Keratinocyte (primary cell): ENCODE measurements at regions not wholly inside any gene's neighbourhood (a gene's known extent, or its start where the extent isn't known, plus 50 kb on each side); places are given as distances from the start of the nearest gene placed in this dataset.

Experiments used
- DNase-seq: peaks from one replicate; pipeline ENCODE4 v3.0.0-alpha.2; 2011; ENCODE audit warnings: low read depth, missing footprints, low spot score
- FAIRE-seq: peaks from 2 replicates; lab custom pipeline; 2011; peaks lifted over from hg19 to GRCh38; lab: Jason Lieb, UNC
- H2AFZ ChIP-seq: 2 replicates; pipeline ENCODE4 v1.6.0; 2012; ENCODE audit warnings: low read length, control low read depth, inconsistent platforms; ENCODE audit not compliant: control insufficient read depth
- H3K27ac ChIP-seq: 2 replicates; pipeline ENCODE4 v1.5.1; 2011; ENCODE audit warnings: low read length; ENCODE audit not compliant: control insufficient read depth, insufficient read depth
- H3K27me3 ChIP-seq: 3 replicates; pipeline ENCODE4 v1.6.0; 2011; ENCODE audit warnings: low read length; ENCODE audit not compliant: control insufficient read depth, insufficient read depth; ENCODE audit errors: extremely low read depth
- H3K36me3 ChIP-seq, 2 experiments: 2 replicates in 1 of 2; 3 replicates in 1 of 2; pipeline ENCODE4 v1.5.1; 2011; ENCODE audit warnings: low read length in 2 of 2, mild to moderate bottlenecking in 1 of 2; ENCODE audit not compliant: control insufficient read depth in 2 of 2, insufficient read depth in 2 of 2; ENCODE audit errors: extremely low read depth in 1 of 2
- H3K4me1 ChIP-seq: 3 replicates; pipeline ENCODE4 v1.5.1; 2011; ENCODE audit warnings: low read length; ENCODE audit not compliant: control insufficient read depth, insufficient read depth; ENCODE audit errors: extremely low read depth
- H3K4me2 ChIP-seq: 3 replicates; pipeline ENCODE4 v1.6.0; 2011; ENCODE audit warnings: low read depth, low read length; ENCODE audit not compliant: control insufficient read depth, insufficient read depth; ENCODE audit errors: extremely low read depth
- H3K4me3 ChIP-seq, 3 experiments: fragments of 200-600 bp in 1 of 3; sonication (generic) in 1 of 3; 2 replicates in 2 of 3; 3 replicates in 1 of 3; pipeline ENCODE4 v1.5.1; 2011 to 2016; ENCODE audit warnings: low read length in 3 of 3, mild to moderate bottlenecking in 3 of 3, control low read depth in 2 of 3, inconsistent platforms in 1 of 3, low read depth in 1 of 3, mixed read lengths in 1 of 3, mixed run types in 1 of 3, moderate library complexity in 1 of 3; ENCODE audit not compliant: control insufficient read depth in 2 of 3, insufficient read depth in 2 of 3; ENCODE audit errors: extremely low read depth in 1 of 3
- H3K79me2 ChIP-seq: 2 replicates; pipeline ENCODE4 v1.6.0; 2012; ENCODE audit warnings: low read length; ENCODE audit not compliant: control insufficient read depth, insufficient read depth
- H3K9ac ChIP-seq: 3 replicates; pipeline ENCODE4 v1.6.0; 2011; ENCODE audit warnings: low read length; ENCODE audit not compliant: control insufficient read depth, insufficient read depth; ENCODE audit errors: extremely low read depth
- H3K9me1 ChIP-seq: 3 replicates; pipeline ENCODE4 v1.6.0; 2011; ENCODE audit warnings: low read length; ENCODE audit not compliant: control insufficient read depth, insufficient read depth; ENCODE audit errors: extremely low read depth
- H3K9me3 ChIP-seq: 2 replicates; pipeline ENCODE4 v1.5.1; 2012; ENCODE audit warnings: low read depth, low read length; ENCODE audit not compliant: control insufficient read depth
- H4K20me1 ChIP-seq: 3 replicates; pipeline ENCODE4 v1.6.0; 2011; ENCODE audit warnings: low read length; ENCODE audit not compliant: control insufficient read depth, insufficient read depth; ENCODE audit errors: extremely low read depth
- CTCF ChIP-seq, 3 experiments: IDR thresholded peaks in 1 of 3; conservative IDR thresholded peaks in 1 of 3; optimal IDR thresholded peaks in 1 of 3; 2 replicates in 2 of 3; 3 replicates in 1 of 3; pipeline versions ENCODE3 to v1.5.1; 2011; ENCODE audit warnings: low read length in 3 of 3, mild to moderate bottlenecking in 3 of 3, moderate library complexity in 2 of 3, control low read depth in 1 of 3, inconsistent platforms in 1 of 3; ENCODE audit not compliant: insufficient read depth in 2 of 3; ENCODE audit errors: extremely low read depth in 1 of 3
- EZH2 ChIP-seq: IDR thresholded peaks from one replicate; pipeline ENCODE4 v1.6.1; 2012; ENCODE audit warnings: inconsistent platforms, mild to moderate bottlenecking, low read length, moderate library complexity
- dilution Hi-C: fragments of 300-500 bp; cut with MboI; formaldehyde crosslinking; loops from one replicate; pipeline ENCODE4 v1.7.0; 2020; ENCODE audit warnings: low sequenced_read_pairs; ENCODE audit not compliant: extremely low pct_ligation_motif_present

DNA sequence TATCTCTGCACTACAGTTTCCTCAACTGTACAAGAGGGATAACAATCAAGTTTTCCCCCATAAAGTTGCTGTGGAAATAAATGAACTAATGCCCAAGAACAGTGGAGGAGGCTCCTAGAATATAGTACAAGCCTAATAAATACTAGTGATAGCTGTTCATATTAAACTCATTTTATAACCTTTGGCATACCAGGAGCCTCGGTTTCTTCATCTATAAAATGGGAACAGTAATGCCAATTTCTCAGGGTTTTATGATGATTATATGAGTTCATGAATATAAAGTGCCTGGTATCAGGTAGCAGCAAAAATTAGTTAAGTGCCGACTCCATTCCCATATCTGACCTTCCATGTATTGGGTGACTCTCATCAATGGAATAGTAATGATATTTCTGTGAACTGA is 311.1 kb upstream of the MAF start:
- TF ChIP-seq EZH2: no peak
- no peak for TF ChIP-seq CTCF (optimal IDR thresholded peaks at IDR 0.05 in 1 of 3, IDR thresholded peaks at IDR 0.05 in 1 of 3, conservative IDR thresholded peaks at IDR 0.05 in 1 of 3; ENCODE audit: extremely low read depth in 1 of 3, insufficient read depth in 2 of 3, low read length in 3 of 3)
- Histone ChIP-seq H3K27me3 (no peaks in the 10 kb centered on the region), H3K9me3 (no peaks in the 10 kb centered on the region), H4K20me1 (no peaks in the 10 kb centered on the region), H3K4me2 (no peak overlapping the region), H3K4me1 (peaks cover 8% of the 10 kb centered on the region), H2AFZ (no peak overlapping the region), H3K79me2 (no peaks in the 10 kb centered on the region), H3K36me3 (no peaks in the 10 kb centered on the region), H3K9ac (no peak overlapping the region), H3K27ac (no peak overlapping the region), H3K9me1 (no peaks in the 10 kb centered on the region), H3K4me3 (no peak overlapping the region)
- DNase-seq (no peak), FAIRE-seq (no peak)
- dilution Hi-C loops: no loop called here

GRCh38 chr16:79909571-79909970 is 309.0 kb upstream of the MAF start:
- peak overlapping the region; percentile 89 for H2AFZ ChIP-seq
- no peaks in the 10 kb centered on the region for H3K36me3 ChIP-seq
- H3K4me1 ChIP-seq: peaks cover 8% of the 10 kb centered on the region
- H3K4me2 ChIP-seq: peak overlapping the region; percentile 49
- DNase-seq: no peak
- H3K27ac ChIP-seq: no peak overlapping the region
- H3K9ac ChIP-seq: no peak overlapping the region
- dilution Hi-C loops: no loop called here
- FAIRE-seq: peak; percentile 5
- TF ChIP-seq EZH2 (no peak), CTCF (optimal IDR thresholded peaks at IDR 0.05 in 1 of 3, IDR thresholded peaks at IDR 0.05 in 1 of 3, conservative IDR thresholded peaks at IDR 0.05 in 1 of 3; ENCODE audit: extremely low read depth in 1 of 3, insufficient read depth in 2 of 3, low read length in 3 of 3) (no peak)
- H3K9me1 ChIP-seq: no peaks in the 10 kb centered on the region
- H4K20me1 ChIP-seq: no peaks in the 10 kb centered on the region
- no peaks in the 10 kb centered on the region for H3K79me2 ChIP-seq
- H3K27me3 ChIP-seq: no peaks in the 10 kb centered on the region
- no peak overlapping the region for H3K4me3 ChIP-seq
- H3K9me3 ChIP-seq: no peaks in the 10 kb centered on the region
